ENCODE measurements at regions not wholly inside any gene's neighbourhood (a gene's known extent, or its start where the extent isn't known, plus 50 kb on each side); places are given as distances from the start of the nearest gene placed in this dataset.

- Mint-ChIP-seq H3K36me3 (no peaks in the 10 kb centered on the region), H3K27me3 (ENCODE audit: insufficient read depth, low read depth) (peaks cover 4% of the 10 kb centered on the region), H3K27ac (no peak overlapping the region), H3K4me1 (peaks cover 10% of the 10 kb centered on the region), H3K9me3 (no peaks in the 10 kb centered on the region), H3K4me3 (no peak overlapping the region)
- no peak for DNase-seq (ENCODE audit: low spot score)
- Histone ChIP-seq H3K4me2 (no peak overlapping the region), H3K4me1 (peaks cover 12% of the 10 kb centered on the region), H3K27ac (no peak overlapping the region), H3K27me3 (no peaks in the 10 kb centered on the region), H3K79me2 (ENCODE audit: low read depth) (no peaks in the 10 kb centered on the region), H4K20me1 (ENCODE audit: low read depth) (no peaks in the 10 kb centered on the region), H3K9ac (no peak overlapping the region), H3F3A (ENCODE audit: low read depth) (no peaks in the 10 kb centered on the region), H3K36me3 (no peaks in the 10 kb centered on the region), H2AFZ (replicated peaks) (no peak overlapping the region), H3K4me3 (no peak overlapping the region), H3K9me3 (ENCODE audit: low read depth) (no peaks in the 10 kb centered on the region)
- TF ChIP-seq CTCF (IDR thresholded peaks at IDR 0.05) (no peak), EZH2 (IDR thresholded peaks at IDR 0.05) (no peak), EZH2phosphoT487 (IDR thresholded peaks at IDR 0.05) (no peak)
Measured at GRCh38 chr20:53783768-53784167, 190.1 kb upstream of the ZNF217 start.

GRCh38 chr20:53782612-53783246 is 189.1 kb upstream of the ZNF217 start:
- no peak overlapping the region for H3K4me3 Mint-ChIP-seq
- H3K27ac Mint-ChIP-seq = no peak overlapping the region
- Histone ChIP-seq H3K4me2 (no peak overlapping the region), H4K20me1 (ENCODE audit: low read depth) (no peaks in the 10 kb centered on the region), H3K27me3 (no peaks in the 10 kb centered on the region), H3K27ac (no peak overlapping the region), H3F3A (ENCODE audit: low read depth) (no peaks in the 10 kb centered on the region), H3K9ac (no peak overlapping the region), H3K4me3 (no peak overlapping the region), H3K4me1 (peaks cover 12% of the 10 kb centered on the region), H3K79me2 (ENCODE audit: low read depth) (no peaks in the 10 kb centered on the region), H2AFZ (replicated peaks) (no peak overlapping the region), H3K36me3 (no peaks in the 10 kb centered on the region), H3K9me3 (ENCODE audit: low read depth) (no peaks in the 10 kb centered on the region)
- H3K36me3 Mint-ChIP-seq = no peaks in the 10 kb centered on the region
- H3K4me1 Mint-ChIP-seq = peaks cover 10% of the 10 kb centered on the region
- no peak for TF ChIP-seq CTCF (IDR thresholded peaks at IDR 0.05)
- no peak for TF ChIP-seq EZH2phosphoT487 (IDR thresholded peaks at IDR 0.05)
- TF ChIP-seq EZH2 (IDR thresholded peaks at IDR 0.05) = no peak
- H3K9me3 Mint-ChIP-seq = no peaks in the 10 kb centered on the region
- no peak for DNase-seq (ENCODE audit: low spot score)
- H3K27me3 Mint-ChIP-seq (ENCODE audit: insufficient read depth, low read depth) = peaks cover 4% of the 10 kb centered on the region

- Histone ChIP-seq H3K27ac (no peak overlapping the region), H3K4me1 (no peaks in the 10 kb centered on the region), H4K20me1 (ENCODE audit: low read depth) (no peaks in the 10 kb centered on the region), H2AFZ (replicated peaks) (no peak overlapping the region), H3K79me2 (ENCODE audit: low read depth) (no peaks in the 10 kb centered on the region), H3K4me2 (no peak overlapping the region), H3F3A (ENCODE audit: low read depth) (no peaks in the 10 kb centered on the region), H3K36me3 (no peaks in the 10 kb centered on the region), H3K9me3 (ENCODE audit: low read depth) (no peaks in the 10 kb centered on the region), H3K9ac (no peak overlapping the region), H3K4me3 (no peak overlapping the region), H3K27me3 (no peaks in the 10 kb centered on the region)
- Mint-ChIP-seq H3K36me3 (no peaks in the 10 kb centered on the region), H3K27me3 (ENCODE audit: insufficient read depth, low read depth) (no peaks in the 10 kb centered on the region), H3K4me3 (no peak overlapping the region), H3K4me1 (peaks cover 3% of the 10 kb centered on the region), H3K9me3 (no peaks in the 10 kb centered on the region), H3K27ac (no peak overlapping the region)
- TF ChIP-seq EZH2 (IDR thresholded peaks at IDR 0.05) (no peak), CTCF (IDR thresholded peaks at IDR 0.05) (no peak), EZH2phosphoT487 (IDR thresholded peaks at IDR 0.05) (no peak)
- no peak for DNase-seq (ENCODE audit: low spot score)
Measured at GRCh38 chr20:53779822-53780221, 186.2 kb upstream of the ZNF217 start.

Data from neural progenitor cell (in vitro differentiated cells).